ENCODE measurements at regions not wholly inside any gene's neighbourhood (a gene's known extent, or its start where the extent isn't known, plus 50 kb on each side); places are given as distances from the start of the nearest gene placed in this dataset.

- DNase-seq (ENCODE audit: low read depth) = no peak
These were observed 119.8 kb upstream of the SLC25A33 start for GRCh38 chr1:9419369-9420041.

GRCh38 chr1:9420835-9421532, 118.3 kb upstream of the SLC25A33 start:
- no peak for DNase-seq (ENCODE audit: low read depth)

DNA sequence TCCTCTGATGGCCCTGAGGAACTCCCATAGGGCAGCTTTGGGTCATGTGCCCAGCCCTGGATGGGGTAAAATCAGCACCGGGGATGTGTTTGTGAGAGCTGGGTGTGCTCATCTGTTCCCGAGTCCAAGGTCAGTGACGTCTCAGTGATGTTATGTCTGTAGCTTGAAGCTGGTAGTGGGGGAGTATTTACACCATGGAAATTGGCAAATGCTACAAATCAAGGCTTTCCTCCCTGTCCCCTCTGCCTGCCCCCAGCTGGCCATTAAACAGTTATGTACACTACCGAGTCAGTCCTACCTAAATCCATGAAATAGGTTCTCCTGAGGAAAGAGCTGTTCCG, 117.8 kb upstream of the SLC25A33 start:
- no peak for DNase-seq (ENCODE audit: low read depth)

DNA sequence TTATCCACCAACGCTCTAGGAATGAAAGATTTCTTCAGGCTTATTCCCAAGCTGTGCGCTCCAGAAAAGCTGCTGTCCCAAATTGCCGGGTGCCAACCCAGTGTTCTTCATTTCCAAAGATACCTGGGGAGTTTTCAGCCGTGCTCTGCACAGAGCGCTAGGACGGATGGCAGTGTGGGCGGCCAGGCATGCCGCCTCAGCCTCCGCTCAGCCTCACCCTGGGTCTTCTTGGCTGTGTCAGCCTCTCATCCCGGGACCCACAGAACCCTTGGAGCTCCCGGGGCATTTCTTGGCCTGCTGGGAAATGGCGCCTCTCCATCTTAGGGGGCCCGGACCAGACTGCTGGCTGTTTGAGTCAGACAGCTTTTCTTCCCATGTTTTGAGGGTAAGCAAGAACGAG, 116.9 kb upstream of the SLC25A33 start:
- no peak for DNase-seq (ENCODE audit: low read depth)

DNA sequence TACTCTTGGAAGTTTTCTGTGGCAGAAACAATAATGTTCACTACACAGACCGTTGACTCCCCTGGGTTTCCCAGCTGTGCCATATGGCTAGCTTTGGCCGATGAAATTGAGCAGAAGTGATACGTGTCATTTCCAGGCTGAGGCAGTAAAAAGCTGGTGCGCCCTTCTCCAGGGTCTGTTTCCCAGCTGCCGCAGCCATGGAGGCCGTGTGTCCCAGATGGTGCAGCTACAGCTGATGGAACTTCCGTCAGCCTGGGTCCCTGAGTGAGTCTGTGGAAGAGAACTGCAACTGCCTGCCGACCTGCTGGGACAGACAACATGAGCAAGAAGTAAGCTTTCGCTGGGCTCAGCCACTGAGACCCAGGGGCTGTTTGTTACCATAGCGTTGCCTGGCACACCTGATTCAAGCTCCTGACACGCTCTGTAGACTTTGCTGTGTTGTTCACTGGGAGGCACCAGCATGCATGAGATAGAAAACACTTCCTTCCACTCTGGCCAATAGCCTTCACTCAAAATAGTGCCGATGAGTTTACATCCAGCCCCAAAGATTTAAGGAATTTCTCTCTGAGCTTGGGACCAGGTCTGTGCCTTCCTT, 116.3 kb upstream of the SLC25A33 start:
- no peak for DNase-seq (ENCODE audit: low read depth)

DNA sequence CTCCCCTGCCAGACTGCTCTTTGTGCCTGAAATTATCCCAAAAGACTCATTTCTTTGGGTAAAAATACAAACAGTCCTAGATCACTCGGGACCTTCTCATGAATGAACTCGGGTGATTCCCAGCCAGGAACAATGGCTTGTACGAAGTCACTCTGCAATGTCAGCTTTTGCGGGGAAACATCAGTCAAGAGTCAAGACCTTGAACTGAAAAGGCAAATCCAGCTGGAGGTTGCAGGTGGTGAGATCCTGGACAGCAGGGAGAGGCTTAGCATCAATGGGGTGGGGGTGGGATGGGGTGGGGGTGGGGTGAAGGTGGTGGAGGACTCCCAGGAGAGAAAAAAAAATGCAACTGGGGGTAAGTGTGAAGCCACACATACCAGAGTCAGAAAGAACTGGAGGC, 115.0 kb upstream of the SLC25A33 start:
- DNase-seq (ENCODE audit: low read depth) = no peak

DNA sequence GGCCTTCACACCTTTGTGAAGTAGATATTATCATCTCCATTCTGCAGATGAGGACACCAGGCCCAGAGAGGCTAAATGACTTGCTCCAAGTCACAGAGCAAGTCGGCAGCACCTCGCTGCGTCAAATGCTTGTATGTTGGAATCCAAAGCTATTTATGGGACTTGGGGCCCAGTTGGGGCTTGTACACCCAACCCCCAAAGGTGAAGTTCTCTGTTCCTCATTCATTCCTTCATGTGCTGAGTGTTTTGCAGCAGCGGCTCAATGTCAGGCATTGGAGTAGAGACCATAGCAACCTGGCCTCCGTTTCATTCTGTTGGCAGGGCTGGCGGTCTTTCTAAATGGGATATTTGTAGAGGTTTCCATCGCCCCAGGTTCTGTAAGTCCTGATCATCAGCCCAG, 113.4 kb upstream of the SLC25A33 start:
- DNase-seq (ENCODE audit: low read depth) = no peak

GRCh38 chr1:9426291-9426711, 113.0 kb upstream of the SLC25A33 start:
- no peak for DNase-seq (ENCODE audit: low read depth)

DNA sequence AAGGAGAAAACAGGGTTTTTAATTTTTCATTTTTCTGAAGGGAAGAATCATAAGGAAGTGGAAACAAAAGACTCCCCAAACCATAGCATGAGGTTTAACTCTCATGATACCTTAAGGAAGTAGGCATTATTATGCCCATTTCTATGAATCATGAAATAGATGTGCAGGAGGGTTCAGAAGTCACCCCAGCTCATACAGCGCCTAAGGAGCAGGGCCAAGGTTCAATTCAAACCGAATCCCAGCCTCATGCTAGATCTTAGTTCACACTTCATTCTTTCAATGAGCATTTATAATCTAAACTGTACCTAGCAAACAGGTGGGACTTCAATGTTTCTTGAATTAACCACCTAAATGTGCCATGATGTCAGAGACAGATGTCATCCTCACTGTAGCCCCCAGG, 111.9 kb upstream of the SLC25A33 start:
- DNase-seq (ENCODE audit: low read depth) = no peak

- DNase-seq (ENCODE audit: low read depth) = peak; percentile 98
These were observed 110.5 kb upstream of the SLC25A33 start for GRCh38 chr1:9428601-9429341.

GRCh38 chr1:9429342-9429711, 109.9 kb upstream of the SLC25A33 start:
- DNase-seq (ENCODE audit: low read depth) = no peak

- DNase-seq (ENCODE audit: low read depth) = no peak
These were observed 104.8 kb upstream of the SLC25A33 start for GRCh38 chr1:9434247-9435152.

DNA sequence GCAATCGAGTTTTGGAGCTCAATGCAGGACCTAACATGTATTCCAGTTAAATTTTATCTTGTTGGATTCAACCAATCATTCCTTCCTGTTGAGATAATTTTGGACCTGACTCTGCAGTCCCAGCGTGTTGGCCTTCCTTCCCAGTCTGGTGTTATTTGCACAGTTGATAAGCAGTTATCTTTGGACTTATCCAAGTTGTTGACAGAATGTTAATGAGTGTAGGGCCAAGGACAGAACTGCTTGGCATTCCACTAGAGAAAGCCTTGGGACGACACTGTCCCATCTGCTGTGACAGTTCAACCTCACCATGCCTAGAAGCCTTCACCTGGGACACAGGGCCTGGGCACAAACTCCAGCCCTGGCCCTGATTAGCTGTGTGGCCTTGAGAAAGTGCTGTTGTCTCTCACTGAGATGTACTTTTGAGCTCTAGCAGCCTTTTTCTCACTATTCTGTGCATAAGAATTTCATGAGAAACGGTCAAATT, 104.1 kb upstream of the SLC25A33 start:
- no peak for DNase-seq (ENCODE audit: low read depth)

DNA sequence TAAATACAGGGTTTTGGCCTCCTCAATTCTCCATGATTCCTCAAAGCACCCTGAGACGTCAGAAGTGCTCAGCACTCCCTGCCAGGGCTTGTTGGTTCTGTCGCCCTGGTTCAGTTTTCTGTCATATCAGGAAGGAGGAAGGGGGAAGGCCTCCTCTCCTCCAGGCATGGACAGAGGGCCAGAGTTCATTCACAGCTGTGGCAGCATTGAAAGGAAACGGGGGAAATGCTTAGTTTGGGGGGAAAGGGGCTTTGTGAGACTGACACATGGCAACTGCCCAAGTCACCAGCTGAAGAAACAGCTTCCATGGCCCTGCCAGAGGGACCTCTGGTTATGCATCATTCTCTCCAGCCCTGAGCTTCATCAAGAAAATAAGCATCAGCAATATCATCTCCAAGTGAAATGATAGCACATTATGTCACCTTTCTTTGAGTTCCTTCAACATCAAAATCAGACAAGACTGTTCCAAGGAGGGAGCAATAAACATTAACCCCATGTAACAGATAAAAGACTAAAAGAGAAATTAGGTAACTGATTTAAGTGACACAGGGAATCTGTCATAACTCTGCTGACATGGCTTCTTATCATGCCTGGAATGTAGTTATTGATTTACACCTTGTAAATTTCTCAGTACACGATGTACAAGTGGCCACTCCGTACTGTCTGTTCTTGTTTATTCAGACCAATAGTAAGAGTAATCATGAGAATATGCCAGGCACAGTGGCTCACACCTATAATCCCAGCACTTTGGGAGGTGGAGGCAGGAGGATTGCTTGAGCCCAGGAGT, 103.2 kb upstream of the SLC25A33 start:
- no peak for DNase-seq (ENCODE audit: low read depth)

GRCh38 chr1:9437961-9438430, 101.3 kb upstream of the SLC25A33 start:
- DNase-seq (ENCODE audit: low read depth) = no peak

GRCh38 chr1:9438431-9439073, 100.7 kb upstream of the SLC25A33 start:
- DNase-seq (ENCODE audit: low read depth) = peak; percentile 55

GRCh38 chr1:9439074-9439761, 100.0 kb upstream of the SLC25A33 start:
- DNase-seq (ENCODE audit: low read depth) = no peak

- no peak for DNase-seq (ENCODE audit: low read depth)
These were observed 99.0 kb upstream of the SLC25A33 start for GRCh38 chr1:9440261-9440660.

DNA sequence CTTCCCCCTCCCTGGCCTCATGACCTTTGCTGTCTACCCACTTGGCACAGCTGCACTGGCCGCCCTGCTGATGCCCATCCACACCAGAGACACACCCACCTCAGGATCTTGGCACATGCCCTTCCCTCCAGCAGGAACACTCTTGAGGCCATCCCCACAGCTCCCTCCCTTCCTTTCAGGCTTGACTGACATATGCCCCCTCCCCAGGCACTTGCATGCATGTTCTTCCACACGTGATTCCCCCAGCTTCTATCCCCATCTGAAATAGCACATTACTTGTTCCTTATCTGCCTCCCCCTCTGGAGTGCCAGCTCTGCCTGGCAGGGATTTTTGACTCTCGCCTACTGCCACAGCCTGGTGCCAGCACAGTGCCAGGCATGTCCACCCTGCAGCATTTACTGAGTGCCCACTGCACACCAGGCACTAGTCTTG, 98.5 kb upstream of the SLC25A33 start:
- DNase-seq (ENCODE audit: low read depth) = no peak

Data from fibroblast of the conjunctiva (primary cell).